K562 (cell line): ENCODE measurements at regions not wholly inside any gene's neighbourhood (a gene's known extent, or its start where the extent isn't known, plus 50 kb on each side); places are given as distances from the start of the nearest gene placed in this dataset.

Experiments used
- FOXK1 ChIP-seq: sonication (generic); formaldehyde crosslinking; IDR thresholded peaks from 2 replicates; pipeline ENCODE4 v1.8.0; 2022; ENCODE audit warnings: missing genetic modification reagents, mild to moderate bottlenecking, borderline replicate concordance
- HNRNPK ChIP-seq: fragments of 200-400 bp; formaldehyde crosslinking; IDR thresholded peaks from one replicate; pipeline ENCODE4 v1.6.1; 2018; ENCODE audit warnings: mild to moderate bottlenecking, low read depth, low read length; ENCODE audit not compliant: poor library complexity, severe bottlenecking
- NCOA1 ChIP-seq: fragments of 450-650 bp; IDR thresholded peaks from 2 replicates; pipeline ENCODE4 v1.6.1; 2016; ENCODE audit warnings: low read depth
- TAF15 ChIP-seq: fragments of 200-400 bp; formaldehyde crosslinking; IDR thresholded peaks from 2 replicates; pipeline ENCODE4 v1.6.1; 2017; ENCODE audit warnings: mild to moderate bottlenecking, low read depth, low read length, moderate library complexity
- TRIM24 ChIP-seq, 2 experiments: fragments of 450-650 bp; IDR thresholded peaks; 2 replicates each; pipeline ENCODE4 v1.6.1; 2016
- ZNF24 ChIP-seq: fragments of 450-650 bp; IDR thresholded peaks from 2 replicates; pipeline ENCODE4 v1.6.1; 2016
- ZNF3 ChIP-seq: fragments of 250-450 bp; sonication (Bioruptor Pico); IDR thresholded peaks from 2 replicates; pipeline ENCODE4 v1.5.0; 2021; ENCODE audit warnings: mild to moderate bottlenecking, moderate library complexity
- TF ChIP-seq, protein P1 (sequence below): fragments of 250-450 bp; sonication (Bioruptor Pico); IDR thresholded peaks from 2 replicates; pipeline ENCODE4 v1.8.0; 2022; ENCODE audit warnings: inconsistent platforms
- TF ChIP-seq, protein P2 (sequence below): fragments of 200-600 bp; sonication (generic); IDR thresholded peaks from one replicate; pipeline ENCODE4 v1.6.1; 2012; ENCODE audit warnings: mild to moderate bottlenecking, low read depth, low read length, inconsistent platforms
- TF ChIP-seq, protein P3 (sequence below): fragments of 250-450 bp; sonication (Bioruptor Pico); IDR thresholded peaks from 2 replicates; pipeline ENCODE4 v1.8.0; 2021; ENCODE audit warnings: mild to moderate bottlenecking, moderate library complexity

DNA sequence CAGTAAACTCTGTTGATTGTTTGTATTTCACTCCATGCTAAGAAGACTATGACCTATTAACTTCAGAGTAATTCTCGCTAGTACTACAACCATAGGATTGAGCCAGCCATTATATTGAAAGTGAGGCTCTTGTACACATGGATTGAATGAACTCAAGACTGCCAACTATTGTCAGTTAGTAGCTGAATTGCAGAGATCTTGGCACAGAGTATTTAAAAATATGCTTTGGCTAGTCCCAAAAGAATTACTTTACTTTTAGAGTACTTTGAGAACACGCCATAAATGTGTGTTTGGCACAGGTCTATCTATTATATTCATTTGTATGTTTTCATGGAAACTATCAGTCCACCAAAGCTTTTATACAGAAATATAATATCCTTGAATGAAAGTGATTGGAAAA is 226.7 kb upstream of the DCBLD2 start (continued):
- no peak for TF ChIP-seq NCOA1
- TF ChIP-seq, protein P1, sequence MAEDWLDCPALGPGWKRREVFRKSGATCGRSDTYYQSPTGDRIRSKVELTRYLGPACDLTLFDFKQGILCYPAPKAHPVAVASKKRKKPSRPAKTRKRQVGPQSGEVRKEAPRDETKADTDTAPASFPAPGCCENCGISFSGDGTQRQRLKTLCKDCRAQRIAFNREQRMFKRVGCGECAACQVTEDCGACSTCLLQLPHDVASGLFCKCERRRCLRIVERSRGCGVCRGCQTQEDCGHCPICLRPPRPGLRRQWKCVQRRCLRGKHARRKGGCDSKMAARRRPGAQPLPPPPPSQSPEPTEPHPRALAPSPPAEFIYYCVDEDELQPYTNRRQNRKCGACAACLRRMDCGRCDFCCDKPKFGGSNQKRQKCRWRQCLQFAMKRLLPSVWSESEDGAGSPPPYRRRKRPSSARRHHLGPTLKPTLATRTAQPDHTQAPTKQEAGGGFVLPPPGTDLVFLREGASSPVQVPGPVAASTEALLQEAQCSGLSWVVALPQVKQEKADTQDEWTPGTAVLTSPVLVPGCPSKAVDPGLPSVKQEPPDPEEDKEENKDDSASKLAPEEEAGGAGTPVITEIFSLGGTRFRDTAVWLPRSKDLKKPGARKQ (CRISPR knock-in tag) = no peak
- no peak for TF ChIP-seq ZNF24
- TF ChIP-seq ZNF3 (CRISPR knock-in tag) = no peak
- TF ChIP-seq, protein P2, sequence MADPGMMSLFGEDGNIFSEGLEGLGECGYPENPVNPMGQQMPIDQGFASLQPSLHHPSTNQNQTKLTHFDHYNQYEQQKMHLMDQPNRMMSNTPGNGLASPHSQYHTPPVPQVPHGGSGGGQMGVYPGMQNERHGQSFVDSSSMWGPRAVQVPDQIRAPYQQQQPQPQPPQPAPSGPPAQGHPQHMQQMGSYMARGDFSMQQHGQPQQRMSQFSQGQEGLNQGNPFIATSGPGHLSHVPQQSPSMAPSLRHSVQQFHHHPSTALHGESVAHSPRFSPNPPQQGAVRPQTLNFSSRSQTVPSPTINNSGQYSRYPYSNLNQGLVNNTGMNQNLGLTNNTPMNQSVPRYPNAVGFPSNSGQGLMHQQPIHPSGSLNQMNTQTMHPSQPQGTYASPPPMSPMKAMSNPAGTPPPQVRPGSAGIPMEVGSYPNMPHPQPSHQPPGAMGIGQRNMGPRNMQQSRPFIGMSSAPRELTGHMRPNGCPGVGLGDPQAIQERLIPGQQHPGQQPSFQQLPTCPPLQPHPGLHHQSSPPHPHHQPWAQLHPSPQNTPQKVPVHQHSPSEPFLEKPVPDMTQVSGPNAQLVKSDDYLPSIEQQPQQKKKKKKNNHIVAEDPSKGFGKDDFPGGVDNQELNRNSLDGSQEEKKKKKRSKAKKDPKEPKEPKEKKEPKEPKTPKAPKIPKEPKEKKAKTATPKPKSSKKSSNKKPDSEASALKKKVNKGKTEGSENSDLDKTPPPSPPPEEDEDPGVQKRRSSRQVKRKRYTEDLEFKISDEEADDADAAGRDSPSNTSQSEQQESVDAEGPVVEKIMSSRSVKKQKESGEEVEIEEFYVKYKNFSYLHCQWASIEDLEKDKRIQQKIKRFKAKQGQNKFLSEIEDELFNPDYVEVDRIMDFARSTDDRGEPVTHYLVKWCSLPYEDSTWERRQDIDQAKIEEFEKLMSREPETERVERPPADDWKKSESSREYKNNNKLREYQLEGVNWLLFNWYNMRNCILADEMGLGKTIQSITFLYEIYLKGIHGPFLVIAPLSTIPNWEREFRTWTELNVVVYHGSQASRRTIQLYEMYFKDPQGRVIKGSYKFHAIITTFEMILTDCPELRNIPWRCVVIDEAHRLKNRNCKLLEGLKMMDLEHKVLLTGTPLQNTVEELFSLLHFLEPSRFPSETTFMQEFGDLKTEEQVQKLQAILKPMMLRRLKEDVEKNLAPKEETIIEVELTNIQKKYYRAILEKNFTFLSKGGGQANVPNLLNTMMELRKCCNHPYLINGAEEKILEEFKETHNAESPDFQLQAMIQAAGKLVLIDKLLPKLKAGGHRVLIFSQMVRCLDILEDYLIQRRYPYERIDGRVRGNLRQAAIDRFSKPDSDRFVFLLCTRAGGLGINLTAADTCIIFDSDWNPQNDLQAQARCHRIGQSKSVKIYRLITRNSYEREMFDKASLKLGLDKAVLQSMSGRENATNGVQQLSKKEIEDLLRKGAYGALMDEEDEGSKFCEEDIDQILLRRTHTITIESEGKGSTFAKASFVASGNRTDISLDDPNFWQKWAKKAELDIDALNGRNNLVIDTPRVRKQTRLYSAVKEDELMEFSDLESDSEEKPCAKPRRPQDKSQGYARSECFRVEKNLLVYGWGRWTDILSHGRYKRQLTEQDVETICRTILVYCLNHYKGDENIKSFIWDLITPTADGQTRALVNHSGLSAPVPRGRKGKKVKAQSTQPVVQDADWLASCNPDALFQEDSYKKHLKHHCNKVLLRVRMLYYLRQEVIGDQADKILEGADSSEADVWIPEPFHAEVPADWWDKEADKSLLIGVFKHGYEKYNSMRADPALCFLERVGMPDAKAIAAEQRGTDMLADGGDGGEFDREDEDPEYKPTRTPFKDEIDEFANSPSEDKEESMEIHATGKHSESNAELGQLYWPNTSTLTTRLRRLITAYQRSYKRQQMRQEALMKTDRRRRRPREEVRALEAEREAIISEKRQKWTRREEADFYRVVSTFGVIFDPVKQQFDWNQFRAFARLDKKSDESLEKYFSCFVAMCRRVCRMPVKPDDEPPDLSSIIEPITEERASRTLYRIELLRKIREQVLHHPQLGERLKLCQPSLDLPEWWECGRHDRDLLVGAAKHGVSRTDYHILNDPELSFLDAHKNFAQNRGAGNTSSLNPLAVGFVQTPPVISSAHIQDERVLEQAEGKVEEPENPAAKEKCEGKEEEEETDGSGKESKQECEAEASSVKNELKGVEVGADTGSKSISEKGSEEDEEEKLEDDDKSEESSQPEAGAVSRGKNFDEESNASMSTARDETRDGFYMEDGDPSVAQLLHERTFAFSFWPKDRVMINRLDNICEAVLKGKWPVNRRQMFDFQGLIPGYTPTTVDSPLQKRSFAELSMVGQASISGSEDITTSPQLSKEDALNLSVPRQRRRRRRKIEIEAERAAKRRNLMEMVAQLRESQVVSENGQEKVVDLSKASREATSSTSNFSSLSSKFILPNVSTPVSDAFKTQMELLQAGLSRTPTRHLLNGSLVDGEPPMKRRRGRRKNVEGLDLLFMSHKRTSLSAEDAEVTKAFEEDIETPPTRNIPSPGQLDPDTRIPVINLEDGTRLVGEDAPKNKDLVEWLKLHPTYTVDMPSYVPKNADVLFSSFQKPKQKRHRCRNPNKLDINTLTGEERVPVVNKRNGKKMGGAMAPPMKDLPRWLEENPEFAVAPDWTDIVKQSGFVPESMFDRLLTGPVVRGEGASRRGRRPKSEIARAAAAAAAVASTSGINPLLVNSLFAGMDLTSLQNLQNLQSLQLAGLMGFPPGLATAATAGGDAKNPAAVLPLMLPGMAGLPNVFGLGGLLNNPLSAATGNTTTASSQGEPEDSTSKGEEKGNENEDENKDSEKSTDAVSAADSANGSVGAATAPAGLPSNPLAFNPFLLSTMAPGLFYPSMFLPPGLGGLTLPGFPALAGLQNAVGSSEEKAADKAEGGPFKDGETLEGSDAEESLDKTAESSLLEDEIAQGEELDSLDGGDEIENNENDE = no peak
- no peak for TF ChIP-seq TAF15
- TF ChIP-seq, protein P3, sequence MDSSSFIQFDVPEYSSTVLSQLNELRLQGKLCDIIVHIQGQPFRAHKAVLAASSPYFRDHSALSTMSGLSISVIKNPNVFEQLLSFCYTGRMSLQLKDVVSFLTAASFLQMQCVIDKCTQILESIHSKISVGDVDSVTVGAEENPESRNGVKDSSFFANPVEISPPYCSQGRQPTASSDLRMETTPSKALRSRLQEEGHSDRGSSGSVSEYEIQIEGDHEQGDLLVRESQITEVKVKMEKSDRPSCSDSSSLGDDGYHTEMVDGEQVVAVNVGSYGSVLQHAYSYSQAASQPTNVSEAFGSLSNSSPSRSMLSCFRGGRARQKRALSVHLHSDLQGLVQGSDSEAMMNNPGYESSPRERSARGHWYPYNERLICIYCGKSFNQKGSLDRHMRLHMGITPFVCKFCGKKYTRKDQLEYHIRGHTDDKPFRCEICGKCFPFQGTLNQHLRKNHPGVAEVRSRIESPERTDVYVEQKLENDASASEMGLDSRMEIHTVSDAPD = no peak
- no peak for TF ChIP-seq TRIM24 (IDR thresholded peaks at IDR 0.05)
- TF ChIP-seq HNRNPK = no peak
- TF ChIP-seq FOXK1 = no peak
